Effector CD8-positive, alpha-beta T cell (primary cell): ENCODE measurements at regions not wholly inside any gene's neighbourhood (a gene's known extent, or its start where the extent isn't known, plus 50 kb on each side); places are given as distances from the start of the nearest gene placed in this dataset.

Experiments used
- DNase-seq: peaks from one replicate; lab custom pipeline; 2025; lab: John Stamatoyannopoulos, UW

- DNase-seq: no peak
These were observed 129.0 kb upstream of the IRX4 start for GRCh38 chr5:2011481-2012411.

GRCh38 chr5:2010940-2011339, 128.2 kb upstream of the IRX4 start:
- DNase-seq: no peak

- DNase-seq: no peak
These were observed 127.5 kb upstream of the IRX4 start for GRCh38 chr5:2009986-2010914.

- no peak for DNase-seq
These were observed 126.3 kb upstream of the IRX4 start for GRCh38 chr5:2008851-2009629.

- DNase-seq: no peak
These were observed 125.3 kb upstream of the IRX4 start for GRCh38 chr5:2007878-2008501.

GRCh38 chr5:2007496-2007877, 124.8 kb upstream of the IRX4 start:
- DNase-seq: no peak

- no peak for DNase-seq
These were observed 124.2 kb upstream of the IRX4 start for GRCh38 chr5:2006971-2007291.

- DNase-seq: no peak
These were observed 123.7 kb upstream of the IRX4 start for GRCh38 chr5:2006193-2006970.

GRCh38 chr5:2005101-2006041, 122.6 kb upstream of the IRX4 start:
- DNase-seq: no peak

GRCh38 chr5:2003690-2004365, 121.1 kb upstream of the IRX4 start:
- no peak for DNase-seq

- DNase-seq: no peak
These were observed 120.5 kb upstream of the IRX4 start for GRCh38 chr5:2003206-2003605.

GRCh38 chr5:2001300-2001699, 118.6 kb upstream of the IRX4 start:
- no peak for DNase-seq

GRCh38 chr5:2000591-2000990, 117.9 kb upstream of the IRX4 start:
- DNase-seq: no peak

GRCh38 chr5:1999794-2000193, 117.1 kb upstream of the IRX4 start:
- DNase-seq: no peak

- DNase-seq: no peak
These were observed 116.1 kb upstream of the IRX4 start for GRCh38 chr5:1998716-1999317.

GRCh38 chr5:1998348-1998669, 115.6 kb upstream of the IRX4 start:
- DNase-seq: no peak

GRCh38 chr5:1997640-1998347, 115.1 kb upstream of the IRX4 start:
- DNase-seq: no peak

- no peak for DNase-seq
These were observed 112.8 kb upstream of the IRX4 start for GRCh38 chr5:1995491-1995890.
